Activated effector memory CD4-positive, alpha-beta T cell treated with anti-CD3 and anti-CD28 coated beads, Interleukin-2, amount 50 U/mL, for 16 hours (primary cell): ENCODE measurements at regions not wholly inside any gene's neighbourhood (a gene's known extent, or its start where the extent isn't known, plus 50 kb on each side); places are given as distances from the start of the nearest gene placed in this dataset.
"Not testable (repeated sequence)": the region's sequence is repeated elsewhere in the genome, so short reads cannot be mapped to it uniquely, and the experiment has no call there.

Source experiments
- DNase-seq: peaks from one replicate; pipeline ENCODE4 v3.0.0-alpha.2; 2020

GRCh38 chr9:107805201-107805600 lies 315.6 kb upstream of the KLF4 start:
- no peak for DNase-seq

- DNase-seq = no peak
Measured at GRCh38 chr9:107794259-107794658, 304.7 kb upstream of the KLF4 start.

GRCh38 chr9:107793541-107793940 lies 304.0 kb upstream of the KLF4 start:
- DNase-seq = no peak

GRCh38 chr9:107792596-107792995 lies 303.0 kb upstream of the KLF4 start:
- no peak for DNase-seq

- no peak for DNase-seq
Measured at GRCh38 chr9:107792006-107792405, 302.4 kb upstream of the KLF4 start.

GRCh38 chr9:107789001-107789700 lies 299.6 kb upstream of the KLF4 start:
- no peak for DNase-seq

- DNase-seq = no peak
Measured at GRCh38 chr9:107786561-107786960, 297.0 kb upstream of the KLF4 start.

- DNase-seq = no peak
Measured at GRCh38 chr9:107784235-107784958, 294.8 kb upstream of the KLF4 start.

- DNase-seq = no peak
Measured at GRCh38 chr9:107782789-107783188, 293.2 kb upstream of the KLF4 start.

- DNase-seq = no peak
Measured at GRCh38 chr9:107782381-107782780, 292.8 kb upstream of the KLF4 start.

GRCh38 chr9:107780960-107781359 lies 291.4 kb upstream of the KLF4 start:
- no peak for DNase-seq

GRCh38 chr9:107779731-107780130 lies 290.2 kb upstream of the KLF4 start:
- no peak for DNase-seq

- no peak for DNase-seq
Measured at GRCh38 chr9:107778661-107779060, 289.1 kb upstream of the KLF4 start.

- not testable (repeated sequence) for DNase-seq
Measured at GRCh38 chr9:107774099-107774498, 284.5 kb upstream of the KLF4 start.

- DNase-seq = no peak
Measured at GRCh38 chr9:107772988-107773387, 283.4 kb upstream of the KLF4 start.

GRCh38 chr9:107770716-107771115 lies 281.1 kb upstream of the KLF4 start:
- no peak for DNase-seq

- no peak for DNase-seq
Measured at GRCh38 chr9:107768224-107768623, 278.7 kb upstream of the KLF4 start.

GRCh38 chr9:107767711-107768110 lies 278.1 kb upstream of the KLF4 start:
- no peak for DNase-seq

GRCh38 chr9:107763469-107763868 lies 273.9 kb upstream of the KLF4 start:
- DNase-seq = not testable (repeated sequence)

- no peak for DNase-seq
Measured at GRCh38 chr9:107761307-107761706, 271.7 kb upstream of the KLF4 start.

GRCh38 chr9:107760469-107761242 lies 271.1 kb upstream of the KLF4 start:
- DNase-seq = no peak

- DNase-seq = no peak
Measured at GRCh38 chr9:107759823-107760166, 270.2 kb upstream of the KLF4 start.

GRCh38 chr9:107759009-107759822 lies 269.6 kb upstream of the KLF4 start:
- DNase-seq = no peak
